AG04450 (cell line): ENCODE measurements at regions not wholly inside any gene's neighbourhood (a gene's known extent, or its start where the extent isn't known, plus 50 kb on each side); places are given as distances from the start of the nearest gene placed in this dataset.

ENCODE experiments used
- CTCF ChIA-PET: fragments of 300-600, 350-600 bp; formaldehyde crosslinking; extraction: SDS; loops from one replicate; lab custom pipeline; 2022; ENCODE audit warnings: antibody characterized with exemption, inconsistent platforms; lab: Charles Lee
- POLR2A ChIA-PET: fragments of 350-600 bp; formaldehyde crosslinking; extraction: SDS; loops from one replicate; lab custom pipeline; 2021; ENCODE audit warnings: antibody characterized with exemption, inconsistent platforms; lab: Yijun Ruan, JAX
- DNase-seq: peaks from one replicate; pipeline ENCODE4 v3.0.0-alpha.2; 2011; ENCODE audit warnings: low read depth, low spot score
- H3K27ac ChIP-seq: one replicate; pipeline ENCODE4 v1.5.1; 2012; ENCODE audit warnings: low read depth, low read length, control low read depth
- H3K27me3 ChIP-seq: one replicate; pipeline ENCODE4 v1.6.0; 2012; ENCODE audit warnings: low read length; ENCODE audit not compliant: control insufficient read depth, insufficient read depth
- H3K4me3 ChIP-seq: 2 replicates; pipeline ENCODE4 v1.5.1; 2011; ENCODE audit warnings: mild to moderate bottlenecking, low read depth, low read length, control low read depth
- H3K9me3 ChIP-seq: 2 replicates; pipeline ENCODE4 v1.5.1; 2012; ENCODE audit warnings: low read length; ENCODE audit not compliant: control insufficient read depth, insufficient read depth
- CTCF ChIP-seq: IDR thresholded peaks from 2 replicates; pipeline ENCODE4 v1.5.1; 2011; ENCODE audit warnings: low read depth, low read length, control low read depth, inconsistent platforms

DNA sequence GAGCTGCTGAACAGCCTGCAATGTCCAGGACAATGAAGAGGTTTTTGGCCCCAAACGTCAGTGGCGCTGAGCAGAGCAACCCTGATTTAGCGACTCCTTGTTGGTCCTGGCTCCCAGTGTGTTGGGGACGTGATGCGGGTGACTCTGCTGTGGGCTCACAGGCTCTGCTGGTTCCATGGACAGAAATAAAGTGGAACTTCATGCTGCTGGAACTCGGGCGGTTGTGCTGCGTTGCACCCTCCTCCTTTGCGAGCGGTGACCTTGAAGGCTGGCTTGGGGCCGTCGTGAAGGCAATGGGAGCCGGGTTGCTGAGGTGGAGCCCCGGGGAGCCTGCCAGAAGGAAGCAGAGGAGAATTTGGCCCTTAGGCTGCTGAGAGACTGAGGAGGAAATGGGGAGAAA lies 122.6 kb upstream of the C1orf174 start:
- no peak for DNase-seq
- Histone ChIP-seq H3K27ac (no peak overlapping the region), H3K9me3 (peaks cover 79% of the 10 kb centered on the region), H3K4me3 (no peak overlapping the region), H3K27me3 (no peaks in the 10 kb centered on the region)
- POLR2A ChIA-PET: no interaction called here
- CTCF ChIA-PET: no interaction called here
- TF ChIP-seq CTCF: no peak

GRCh38 chr1:4023678-4024077 lies 123.6 kb upstream of the C1orf174 start:
- DNase-seq: no peak
- CTCF ChIA-PET: no interaction called here

GRCh38 chr1:4024811-4025210 lies 124.7 kb upstream of the C1orf174 start:
- Histone ChIP-seq H3K27me3 (no peaks in the 10 kb centered on the region), H3K9me3 (peaks cover 64% of the 10 kb centered on the region), H3K4me3 (no peak overlapping the region), H3K27ac (no peak overlapping the region)
- no peak for DNase-seq
- CTCF ChIA-PET: no interaction called here
- TF ChIP-seq CTCF: no peak
- POLR2A ChIA-PET: no interaction called here

More at GRCh38 chr1:4023678-4024077, 123.6 kb upstream of the C1orf174 start:
- TF ChIP-seq CTCF: no peak
- POLR2A ChIA-PET: no interaction called here
- no peaks in the 10 kb centered on the region for H3K27me3 ChIP-seq
- H3K4me3 ChIP-seq: no peak overlapping the region
- H3K9me3 ChIP-seq: peaks cover 76% of the 10 kb centered on the region
- H3K27ac ChIP-seq: no peak overlapping the region

DNA sequence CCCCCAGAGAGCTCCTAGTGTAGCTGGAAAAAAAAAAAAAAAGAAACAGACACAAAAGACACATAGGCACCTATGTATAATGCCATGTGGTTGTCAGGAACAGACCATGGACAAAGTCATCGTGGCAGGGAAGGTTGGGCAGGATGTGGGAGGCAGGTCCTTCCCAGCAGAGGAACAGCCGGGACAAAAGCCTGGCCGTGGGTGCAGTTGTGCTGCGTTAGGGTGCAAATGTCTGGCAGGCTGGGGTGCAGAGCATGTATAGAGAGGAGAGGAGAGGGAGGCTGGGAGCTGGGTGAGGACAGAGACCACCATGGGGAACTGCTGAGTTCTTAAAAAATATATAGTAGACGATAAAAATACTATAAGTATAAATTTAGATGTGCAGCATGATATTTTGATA lies 125.7 kb upstream of the C1orf174 start:
- H3K4me3 ChIP-seq: no peak overlapping the region
- peaks cover 55% of the 10 kb centered on the region for H3K9me3 ChIP-seq
- no peak overlapping the region for H3K27ac ChIP-seq
- POLR2A ChIA-PET: no interaction called here
- DNase-seq: no peak
- no peak for TF ChIP-seq CTCF
- CTCF ChIA-PET: no interaction called here
- H3K27me3 ChIP-seq: no peaks in the 10 kb centered on the region

- ChIA-PET POLR2A (no interaction called here), CTCF (no interaction called here)
- no peak for TF ChIP-seq CTCF
- no peak for DNase-seq
- peaks cover 50% of the 10 kb centered on the region for H3K9me3 ChIP-seq
- no peak overlapping the region for H3K4me3 ChIP-seq
- H3K27ac ChIP-seq: no peak overlapping the region
- no peaks in the 10 kb centered on the region for H3K27me3 ChIP-seq
Measured at GRCh38 chr1:4027008-4027407, 126.9 kb upstream of the C1orf174 start.
